Suprapubic skin (tissue), 4 donors: ENCODE measurements at regions not wholly inside any gene's neighbourhood (a gene's known extent, or its start where the extent isn't known, plus 50 kb on each side); places are given as distances from the start of the nearest gene placed in this dataset.

ENCODE experiments used
- DNase-seq, 2 donors: peaks; one replicate each; pipeline ENCODE4 v3.0.0-alpha.2; 2019; ENCODE audit warnings: low spot score in 2 of 2
- H3K27ac ChIP-seq: fragments of 200-600 bp; sonication (generic); one replicate; pipeline ENCODE4 v1.5.1; 2019
- H3K27me3 ChIP-seq: fragments of 200-600 bp; sonication (generic); one replicate; pipeline ENCODE4 v1.5.1; 2019
- H3K36me3 ChIP-seq: fragments of 200-600 bp; sonication (generic); one replicate; pipeline ENCODE4 v1.5.1; 2019
- H3K4me1 ChIP-seq: fragments of 200-600 bp; sonication (generic); one replicate; pipeline ENCODE4 v1.5.1; 2019
- H3K4me3 ChIP-seq: fragments of 200-600 bp; sonication (generic); one replicate; pipeline ENCODE4 v1.5.1; 2019; ENCODE audit warnings: mild to moderate bottlenecking
- H3K9me3 ChIP-seq: fragments of 200-600 bp; sonication (generic); one replicate; pipeline ENCODE4 v1.5.1; 2019
- EP300 ChIP-seq: sonication (generic); formaldehyde crosslinking; IDR thresholded peaks from one replicate; pipeline ENCODE4 v1.6.1; 2017; ENCODE audit warnings: antibody characterized with exemption
- POLR2A ChIP-seq, 2 donors: fragments of 450-650 bp; IDR thresholded peaks; one replicate each; pipeline ENCODE4 v1.6.1; 2017; ENCODE audit warnings: antibody characterized with exemption in 2 of 2, mild to moderate bottlenecking in 2 of 2, moderate library complexity in 2 of 2
- POLR2AphosphoS5 ChIP-seq, 3 donors: sonication (generic); formaldehyde crosslinking; IDR thresholded peaks; one replicate each; pipeline ENCODE4 v1.6.1; 2017; ENCODE audit warnings: antibody characterized with exemption in 3 of 3
- WGBS: methylation state at CpG from one replicate; pipeline ENCODE4 v1.1.5; 2018; 5-methylcytosine and 5-hydroxymethylcytosine counted together
- TF ChIP-seq, protein P1 (sequence below), 2 donors: fragments of 200-600 bp in 1 of 2; fragments of 450-650 bp in 1 of 2; sonication (generic) in 1 of 2; IDR thresholded peaks; one replicate each; pipeline ENCODE4 v1.5.1; 2016 to 2019; ENCODE audit warnings: antibody characterized with exemption in 2 of 2, mild to moderate bottlenecking in 1 of 2, moderate library complexity in 1 of 2

DNA sequence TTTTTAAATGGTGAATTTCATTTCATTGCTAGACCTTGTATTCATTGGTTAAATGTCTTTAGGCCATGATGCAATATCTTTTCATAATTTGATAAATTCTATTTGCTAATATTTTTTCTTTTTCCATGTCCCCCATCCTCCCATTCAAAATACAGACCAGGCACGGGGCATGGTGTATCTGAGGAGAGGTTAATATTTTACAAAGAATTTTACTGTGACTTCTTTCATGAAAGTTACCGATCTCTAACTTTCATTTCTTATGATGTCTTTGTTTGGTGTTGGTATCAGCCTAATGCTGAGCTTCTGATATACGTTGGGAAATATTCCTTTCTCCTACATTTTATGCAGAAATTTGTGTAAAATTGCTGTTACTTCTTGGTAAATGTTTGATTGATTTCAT lies 216.7 kb upstream of the IGFBP3 start:
- 91% methylated on average over 3 of the region's 3 CpGs for WGBS
- H3K4me3 ChIP-seq = no peak overlapping the region
- H3K27me3 ChIP-seq = no peaks in the 10 kb centered on the region
- TF ChIP-seq EP300 = no peak
- no peak for TF ChIP-seq POLR2AphosphoS5 (IDR thresholded peaks at IDR 0.05)
- no peak for TF ChIP-seq POLR2A (IDR thresholded peaks at IDR 0.05)
- no peaks in the 10 kb centered on the region for H3K9me3 ChIP-seq
- H3K27ac ChIP-seq = no peak overlapping the region
- no peaks in the 10 kb centered on the region for H3K36me3 ChIP-seq
- no peaks in the 10 kb centered on the region for H3K4me1 ChIP-seq
- no peak for DNase-seq

DNA sequence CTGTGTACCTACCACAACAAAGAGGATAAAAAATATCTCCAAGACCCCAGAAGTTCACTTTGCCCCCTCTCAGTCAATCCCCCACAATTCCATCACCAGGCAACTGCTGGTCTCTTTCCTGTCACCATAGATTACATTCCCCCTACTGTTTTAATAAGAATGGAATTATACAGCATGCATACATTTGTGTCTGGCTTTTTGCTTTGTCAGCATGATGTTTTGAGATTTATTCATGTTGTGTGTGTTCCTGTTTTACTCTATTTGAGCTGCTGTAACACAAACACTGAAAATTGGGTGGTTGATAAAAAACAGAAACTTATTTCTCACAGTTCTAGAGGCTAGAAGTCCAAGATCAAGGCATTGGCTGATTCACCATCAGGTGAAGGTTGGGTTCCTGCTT lies 214.5 kb upstream of the IGFBP3 start:
- H3K4me1 ChIP-seq = no peaks in the 10 kb centered on the region
- DNase-seq = no peak
- TF ChIP-seq POLR2A (IDR thresholded peaks at IDR 0.05) = no peak
- no peak for TF ChIP-seq POLR2AphosphoS5 (IDR thresholded peaks at IDR 0.05)
- TF ChIP-seq, protein P1, sequence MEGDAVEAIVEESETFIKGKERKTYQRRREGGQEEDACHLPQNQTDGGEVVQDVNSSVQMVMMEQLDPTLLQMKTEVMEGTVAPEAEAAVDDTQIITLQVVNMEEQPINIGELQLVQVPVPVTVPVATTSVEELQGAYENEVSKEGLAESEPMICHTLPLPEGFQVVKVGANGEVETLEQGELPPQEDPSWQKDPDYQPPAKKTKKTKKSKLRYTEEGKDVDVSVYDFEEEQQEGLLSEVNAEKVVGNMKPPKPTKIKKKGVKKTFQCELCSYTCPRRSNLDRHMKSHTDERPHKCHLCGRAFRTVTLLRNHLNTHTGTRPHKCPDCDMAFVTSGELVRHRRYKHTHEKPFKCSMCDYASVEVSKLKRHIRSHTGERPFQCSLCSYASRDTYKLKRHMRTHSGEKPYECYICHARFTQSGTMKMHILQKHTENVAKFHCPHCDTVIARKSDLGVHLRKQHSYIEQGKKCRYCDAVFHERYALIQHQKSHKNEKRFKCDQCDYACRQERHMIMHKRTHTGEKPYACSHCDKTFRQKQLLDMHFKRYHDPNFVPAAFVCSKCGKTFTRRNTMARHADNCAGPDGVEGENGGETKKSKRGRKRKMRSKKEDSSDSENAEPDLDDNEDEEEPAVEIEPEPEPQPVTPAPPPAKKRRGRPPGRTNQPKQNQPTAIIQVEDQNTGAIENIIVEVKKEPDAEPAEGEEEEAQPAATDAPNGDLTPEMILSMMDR (IDR thresholded peaks at IDR 0.05) = no peak
- TF ChIP-seq EP300 = no peak
- no peaks in the 10 kb centered on the region for H3K27me3 ChIP-seq
- H3K27ac ChIP-seq = no peak overlapping the region
- H3K9me3 ChIP-seq = no peaks in the 10 kb centered on the region
- H3K36me3 ChIP-seq = no peaks in the 10 kb centered on the region
- H3K4me3 ChIP-seq = no peak overlapping the region

DNA sequence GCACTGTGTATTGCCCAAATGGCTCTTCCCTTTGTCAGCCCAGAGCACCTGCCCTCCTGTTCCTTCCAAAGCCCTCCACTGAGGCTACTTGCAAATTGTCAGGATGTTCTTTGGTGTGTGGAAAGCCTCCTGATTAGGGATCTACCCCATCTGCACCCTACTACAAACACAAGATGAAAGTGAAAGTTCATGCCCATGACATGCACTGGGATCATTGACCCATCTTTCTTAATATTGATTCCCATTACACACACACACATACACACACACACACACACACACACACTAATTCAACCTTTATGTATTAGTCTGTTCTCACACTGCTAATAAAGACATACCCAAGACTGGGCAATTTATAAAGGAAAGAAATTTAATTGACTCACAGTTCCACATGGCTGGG lies 213.7 kb upstream of the IGFBP3 start:
- H3K4me1 ChIP-seq = no peaks in the 10 kb centered on the region
- no peaks in the 10 kb centered on the region for H3K27me3 ChIP-seq
- no peaks in the 10 kb centered on the region for H3K9me3 ChIP-seq
- no peaks in the 10 kb centered on the region for H3K36me3 ChIP-seq
- no peak overlapping the region for H3K4me3 ChIP-seq
- H3K27ac ChIP-seq = no peak overlapping the region
- TF ChIP-seq POLR2AphosphoS5 (IDR thresholded peaks at IDR 0.05) (no peak), EP300 (no peak), POLR2A (IDR thresholded peaks at IDR 0.05) (no peak)
- TF ChIP-seq, protein P1 (IDR thresholded peaks at IDR 0.05) = no peak
- no peak for DNase-seq

DNA sequence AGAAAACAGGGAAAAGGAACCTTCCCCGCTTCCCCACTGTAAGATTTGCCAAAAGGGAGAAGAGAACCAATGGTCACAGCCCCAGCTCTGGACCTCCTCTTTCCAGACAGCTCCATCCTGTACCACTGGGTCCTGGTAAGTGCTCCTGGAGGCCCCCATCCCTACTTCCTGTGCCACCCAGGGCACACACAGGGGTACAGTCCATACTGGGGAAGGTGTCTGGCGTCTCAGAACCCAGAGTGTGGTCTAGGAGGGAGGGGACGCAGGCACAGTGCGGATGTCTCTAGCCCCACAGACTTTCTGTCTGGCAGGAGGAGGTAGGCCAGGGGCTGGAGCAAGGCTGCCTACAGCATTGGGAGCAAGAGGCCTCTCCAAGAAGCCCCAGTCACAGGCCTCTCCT lies 213.3 kb upstream of the IGFBP3 start:
- no peak overlapping the region for H3K4me3 ChIP-seq
- no peaks in the 10 kb centered on the region for H3K36me3 ChIP-seq
- no peaks in the 10 kb centered on the region for H3K27me3 ChIP-seq
- no peaks in the 10 kb centered on the region for H3K4me1 ChIP-seq
- H3K9me3 ChIP-seq = no peaks in the 10 kb centered on the region
- TF ChIP-seq POLR2A (IDR thresholded peaks at IDR 0.05) (no peak), POLR2AphosphoS5 (IDR thresholded peaks at IDR 0.05) (no peak), EP300 (no peak)
- TF ChIP-seq, protein P1 (IDR thresholded peaks at IDR 0.05) = no peak
- WGBS = 90% methylated on average over 4 of the region's 4 CpGs
- no peak for DNase-seq
- H3K27ac ChIP-seq = no peak overlapping the region

DNA sequence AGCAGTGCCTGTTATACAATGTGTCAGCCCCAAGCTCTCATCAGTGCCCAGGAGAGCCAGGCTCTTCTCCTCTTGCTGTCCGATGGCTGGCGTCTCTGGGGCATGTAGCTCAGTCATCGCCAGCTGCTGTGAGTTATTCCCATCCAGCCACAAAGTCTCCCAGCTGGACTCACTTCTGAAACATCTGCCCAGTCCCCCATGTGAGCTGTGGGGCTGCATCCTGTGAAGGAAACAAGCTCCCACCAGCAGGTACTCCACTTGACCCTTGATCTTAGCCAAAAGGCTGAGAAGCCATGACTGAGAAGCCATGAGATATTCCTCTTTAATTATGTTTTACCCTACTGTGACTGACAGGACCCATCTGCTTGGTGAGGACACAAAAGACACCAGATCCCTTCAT lies 212.7 kb upstream of the IGFBP3 start:
- Histone ChIP-seq H3K9me3 (no peaks in the 10 kb centered on the region), H3K27me3 (no peaks in the 10 kb centered on the region), H3K4me1 (no peaks in the 10 kb centered on the region), H3K27ac (no peak overlapping the region), H3K36me3 (no peaks in the 10 kb centered on the region), H3K4me3 (no peak overlapping the region)
- TF ChIP-seq EP300 (no peak), POLR2AphosphoS5 (IDR thresholded peaks at IDR 0.05) (no peak), POLR2A (IDR thresholded peaks at IDR 0.05) (no peak)
- TF ChIP-seq, protein P1 (IDR thresholded peaks at IDR 0.05) = no peak
- no peak for DNase-seq
- WGBS = 70% methylated on average over 3 of the region's 3 CpGs

DNA sequence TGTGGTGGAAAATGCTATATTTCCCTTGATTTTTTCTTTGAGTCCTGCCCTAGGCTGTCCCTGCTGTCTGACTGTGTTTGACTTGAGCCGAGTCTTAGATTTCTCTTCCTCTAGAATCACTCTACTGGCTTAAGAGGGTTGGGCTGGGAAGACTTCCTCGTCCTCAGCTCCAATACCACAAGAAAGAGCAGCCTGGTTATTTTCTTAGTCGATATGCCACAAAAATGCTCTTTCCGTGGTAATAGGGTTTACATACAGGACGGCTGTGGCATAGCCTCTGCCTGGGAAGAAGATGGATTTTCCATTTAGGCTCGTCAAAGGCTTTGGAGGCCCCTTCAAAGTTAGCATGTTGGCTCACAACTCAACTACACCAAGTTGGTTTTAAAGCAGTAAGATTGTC lies 212.0 kb upstream of the IGFBP3 start:
- no peak for TF ChIP-seq EP300
- no peak for TF ChIP-seq POLR2A (IDR thresholded peaks at IDR 0.05)
- TF ChIP-seq POLR2AphosphoS5 (IDR thresholded peaks at IDR 0.05) = no peak
- TF ChIP-seq, protein P1 (IDR thresholded peaks at IDR 0.05) = no peak
- DNase-seq = no peak
- Histone ChIP-seq H3K4me3 (no peak overlapping the region), H3K4me1 (no peaks in the 10 kb centered on the region), H3K36me3 (no peaks in the 10 kb centered on the region), H3K27ac (no peak overlapping the region), H3K9me3 (no peaks in the 10 kb centered on the region), H3K27me3 (no peaks in the 10 kb centered on the region)
- WGBS = 86% methylated on average over 6 of the region's 6 CpGs
